ENCODE measurements at regions not wholly inside any gene's neighbourhood (a gene's known extent, or its start where the extent isn't known, plus 50 kb on each side); places are given as distances from the start of the nearest gene placed in this dataset.

- TF ChIP-seq ZBTB2 (CRISPR knock-in tag; IDR thresholded peaks at IDR 0.05; ENCODE audit: low read depth): no peak
- no peak for TF ChIP-seq HMGA1 (CRISPR knock-in tag; conservative IDR thresholded peaks at IDR 0.05)
- TF ChIP-seq POLR2A (IDR thresholded peaks at IDR 0.05; ENCODE audit: insufficient read depth in 1 of 2, low read depth in 2 of 2, low read length in 2 of 2): no peak
- TF ChIP-seq CTCF (CRISPR knock-in tag; IDR thresholded peaks at IDR 0.05): no peak
- no peak for TF ChIP-seq GMEB1 (CRISPR knock-in tag; IDR thresholded peaks at IDR 0.05; ENCODE audit: borderline replicate concordance)
- no peak for TF ChIP-seq ZNF382 (CRISPR knock-in tag; IDR thresholded peaks at IDR 0.05; ENCODE audit: borderline replicate concordance)
- no peak for TF ChIP-seq ZBTB34 (CRISPR knock-in tag; IDR thresholded peaks at IDR 0.05)
- TF ChIP-seq HNF1A (IDR thresholded peaks at IDR 0.05; ENCODE audit: low read depth): no peak
- TF ChIP-seq HNF1A (CRISPR knock-in tag; IDR thresholded peaks at IDR 0.05; ENCODE audit: borderline replicate concordance): no peak
- no peak for TF ChIP-seq ZNF207 (IDR thresholded peaks at IDR 0.05; ENCODE audit: borderline replicate concordance)
- no peak for TF ChIP-seq MYNN (CRISPR knock-in tag; IDR thresholded peaks at IDR 0.05; ENCODE audit: low read depth)
These were observed 156.2 kb upstream of the PARD3B start for GRCh38 chr2:204389120-204389519.
